AG10803 (cell line): ENCODE measurements at regions not wholly inside any gene's neighbourhood (a gene's known extent, or its start where the extent isn't known, plus 50 kb on each side); places are given as distances from the start of the nearest gene placed in this dataset.

Experiments used
- DNase-seq: peaks from one replicate; pipeline ENCODE4 v3.0.0; 2010; ENCODE audit warnings: low read depth
- H3K4me3 ChIP-seq: 2 replicates; pipeline ENCODE4 v1.5.1; 2011; ENCODE audit warnings: mild to moderate bottlenecking, low read length, control low read depth
- CTCF ChIP-seq: conservative IDR thresholded peaks from 2 replicates; pipeline ENCODE4 v1.5.1; 2011; ENCODE audit warnings: mild to moderate bottlenecking, low read length, control low read depth, inconsistent platforms

GRCh38 chr1:209268479-209268878 is 315.0 kb upstream of the CAMK1G start:
- no peak overlapping the region for H3K4me3 ChIP-seq
- DNase-seq: no peak
- no peak for TF ChIP-seq CTCF

- no peak for TF ChIP-seq CTCF
- DNase-seq: no peak
- H3K4me3 ChIP-seq: no peak overlapping the region
These were observed 307.2 kb upstream of the CAMK1G start for GRCh38 chr1:209276321-209276720.

GRCh38 chr1:209277662-209278061 is 305.9 kb upstream of the CAMK1G start:
- no peak overlapping the region for H3K4me3 ChIP-seq
- TF ChIP-seq CTCF: no peak
- DNase-seq: no peak

- no peak overlapping the region for H3K4me3 ChIP-seq
- DNase-seq: no peak
- TF ChIP-seq CTCF: no peak
These were observed 291.8 kb upstream of the CAMK1G start for GRCh38 chr1:209291715-209292114.

- H3K4me3 ChIP-seq: no peak overlapping the region
- no peak for DNase-seq
- TF ChIP-seq CTCF: no peak
These were observed 280.5 kb upstream of the CAMK1G start for GRCh38 chr1:209302779-209303568.

- TF ChIP-seq CTCF: no peak
- no peak for DNase-seq
- H3K4me3 ChIP-seq: no peak overlapping the region
These were observed 279.3 kb upstream of the CAMK1G start for GRCh38 chr1:209304166-209304565.

GRCh38 chr1:209305221-209305954 is 278.1 kb upstream of the CAMK1G start:
- TF ChIP-seq CTCF: no peak
- no peak overlapping the region for H3K4me3 ChIP-seq
- no peak for DNase-seq
